ENCODE measurements at regions not wholly inside any gene's neighbourhood (a gene's known extent, or its start where the extent isn't known, plus 50 kb on each side); places are given as distances from the start of the nearest gene placed in this dataset.

GRCh38 chr12:42015051-42015461 lies 129.6 kb downstream of the GXYLT1 start:
- no peak for TF ChIP-seq CTCF (IDR thresholded peaks at IDR 0.05)

GRCh38 chr12:42010715-42011114 lies 134.0 kb downstream of the GXYLT1 start:
- TF ChIP-seq CTCF (IDR thresholded peaks at IDR 0.05): no peak

DNA sequence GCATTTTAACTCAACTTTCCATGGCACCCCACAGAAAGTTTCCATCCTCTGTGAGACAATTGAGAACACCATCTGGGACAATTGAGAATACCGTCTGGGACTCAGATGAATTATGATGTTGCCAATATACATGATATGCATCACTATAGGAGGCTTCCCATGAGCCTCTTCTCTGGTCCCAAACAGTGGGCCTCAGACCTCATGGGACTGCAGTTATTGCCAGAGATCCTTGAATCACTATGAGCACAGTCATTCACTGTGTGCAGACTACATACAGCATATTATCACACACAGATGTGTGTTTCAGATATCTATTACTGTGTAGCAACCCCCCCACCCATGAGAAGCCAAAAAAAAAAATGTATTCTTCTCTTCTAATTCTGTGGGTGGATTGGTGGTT lies 134.4 kb downstream of the GXYLT1 start:
- TF ChIP-seq CTCF (IDR thresholded peaks at IDR 0.05): no peak

DNA sequence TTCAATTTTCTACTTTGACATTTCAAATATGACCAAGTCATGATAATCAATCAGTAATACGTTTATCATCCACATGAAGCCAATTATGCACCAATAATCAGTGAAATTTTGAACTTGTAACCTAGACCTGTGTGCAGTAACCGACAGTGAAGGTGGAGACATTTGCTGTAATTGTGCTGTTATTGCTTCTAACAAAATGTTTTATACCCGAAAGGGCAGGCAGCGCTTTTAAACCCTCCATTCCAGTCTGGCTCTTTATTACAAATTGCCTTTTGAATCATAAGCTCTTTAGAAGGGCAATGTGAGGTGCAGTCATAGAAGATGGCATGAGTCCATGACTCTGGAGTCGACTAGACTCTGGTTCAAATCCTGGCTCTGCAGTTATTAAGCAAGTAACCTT lies 135.7 kb downstream of the GXYLT1 start:
- TF ChIP-seq CTCF (IDR thresholded peaks at IDR 0.05): no peak

GRCh38 chr12:42003031-42003430 lies 141.6 kb downstream of the GXYLT1 start:
- no peak for TF ChIP-seq CTCF (IDR thresholded peaks at IDR 0.05)

DNA sequence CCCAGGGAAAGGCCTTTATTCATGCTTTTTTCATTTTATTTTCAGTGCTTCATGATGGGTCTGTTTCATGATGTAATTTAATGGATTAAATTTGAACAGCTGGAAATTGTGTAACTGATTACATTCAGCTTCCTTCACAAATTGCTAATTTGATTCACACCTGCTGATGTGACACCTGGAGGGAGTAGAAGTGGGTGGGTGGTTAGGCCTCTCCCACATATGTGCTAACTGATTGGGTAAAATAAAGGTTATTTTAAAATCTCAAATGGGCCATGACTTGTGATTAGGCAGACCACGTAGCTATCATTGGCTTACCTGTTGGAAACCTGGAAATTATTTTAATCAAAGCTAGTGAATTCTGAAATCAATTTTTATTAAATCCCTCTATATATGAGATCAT lies 142.1 kb downstream of the GXYLT1 start:
- no peak for TF ChIP-seq CTCF (IDR thresholded peaks at IDR 0.05)

GRCh38 chr12:41998436-41998835 lies 146.2 kb downstream of the GXYLT1 start:
- TF ChIP-seq CTCF (IDR thresholded peaks at IDR 0.05): no peak

GRCh38 chr12:41993283-41993682 lies 151.4 kb downstream of the GXYLT1 start:
- TF ChIP-seq CTCF (IDR thresholded peaks at IDR 0.05): no peak

Data from LNCAP (cell line).